Kidney (tissue), 13 donors: ENCODE measurements at regions not wholly inside any gene's neighbourhood (a gene's known extent, or its start where the extent isn't known, plus 50 kb on each side); places are given as distances from the start of the nearest gene placed in this dataset.
A peak's percentile ranks its signal among the peaks of the same experiment; 100 is the strongest.

Source experiments
- DNase-seq, 5 donors: peaks; one replicate each; pipeline ENCODE4 v3.0.0-alpha.2; 2013 to 2020
- FAIRE-seq: peaks from 2 replicates; lab custom pipeline; 2012; peaks lifted over from hg19 to GRCh38; lab: Jason Lieb, UNC
- H3K27ac ChIP-seq, 2 donors: one replicate each; pipeline ENCODE4 v1.7.0; 2013; ENCODE audit warnings: low read depth in 2 of 2, low read length in 2 of 2, inconsistent platforms in 1 of 2
- H3K27me3 ChIP-seq: one replicate; pipeline ENCODE4 v1.7.1; 2013; ENCODE audit warnings: low read length, inconsistent platforms; ENCODE audit not compliant: control insufficient read depth, insufficient read depth
- H3K36me3 ChIP-seq, 3 donors: one replicate each; pipeline versions ENCODE4 v1.7.0 to v1.7.1; 2013; ENCODE audit warnings: low read length in 3 of 3, control low read depth in 1 of 3, inconsistent platforms in 1 of 3; ENCODE audit not compliant: insufficient read depth in 3 of 3, control insufficient read depth in 2 of 3
- H3K4me1 ChIP-seq, 3 donors: one replicate each; pipeline versions ENCODE4 v1.7.0 to v1.7.1; 2013; ENCODE audit warnings: low read length in 3 of 3, inconsistent platforms in 1 of 3, low read depth in 1 of 3; ENCODE audit not compliant: control insufficient read depth in 2 of 3, insufficient read depth in 2 of 3
- H3K4me3 ChIP-seq, 3 donors: one replicate each; pipeline versions ENCODE4 v1.7.0 to v1.8.1; 2013; ENCODE audit warnings: low read length in 3 of 3, control low read depth in 1 of 3, inconsistent platforms in 1 of 3
- H3K9ac ChIP-seq, 3 donors: one replicate each; pipeline versions ENCODE4 v1.7.0 to v1.7.1; 2013; ENCODE audit warnings: low read length in 3 of 3, control low read depth in 1 of 3, inconsistent platforms in 1 of 3
- H3K9me3 ChIP-seq, 3 donors: one replicate each; pipeline versions ENCODE4 v1.7.0 to v1.7.1; 2013; ENCODE audit warnings: low read length in 3 of 3, control low read depth in 1 of 3, inconsistent platforms in 1 of 3; ENCODE audit not compliant: control insufficient read depth in 2 of 3, insufficient read depth in 1 of 3
- intact Hi-C: fragments of 100-400 bp; cut with DNase I; formaldehyde crosslinking; loops from one replicate; pipeline ENCODE4 v1.11.1; 2022
- TF ChIP-seq, protein P1 (sequence below): IDR thresholded peaks from 3 replicates; pipeline ENCODE4 v1.5.1; 2012; ENCODE audit warnings: mild to moderate bottlenecking, moderate library complexity, borderline replicate concordance; ENCODE audit not compliant: insufficient read depth; ENCODE audit errors: extremely low read depth
- donor health status: control.
- donor health status: control.
- donor health status: control.
- donor health status: control.
- donor health status: control.
- donor health status: DM: yes; HTN: yes; CAD: no.
- donor health status: Normal renal cell carcinoma (clear cell type).

DNA sequence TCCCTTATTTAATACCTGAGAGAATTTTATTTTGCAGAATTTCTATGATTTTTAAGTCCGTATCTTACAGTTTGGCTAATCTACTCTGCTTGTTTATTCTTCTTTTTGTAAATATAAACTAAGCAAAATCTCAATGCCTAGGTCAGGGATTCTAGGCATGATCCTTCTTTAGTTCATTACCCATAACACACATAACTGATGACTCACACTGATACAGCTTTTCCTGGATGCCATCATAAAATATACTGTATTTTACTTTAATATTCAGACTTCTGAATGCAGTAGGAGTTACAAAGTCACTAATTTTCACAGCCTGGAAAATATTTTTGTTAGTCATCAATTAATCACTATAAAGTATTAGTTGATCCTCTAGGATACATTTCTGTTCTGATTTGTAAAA, 898.2 kb upstream of the RAG2 start:
- DNase-seq: no peak
- Histone ChIP-seq H3K27me3 (no peaks in the 10 kb centered on the region), H3K27ac (no peak overlapping the region), H3K4me1 (no peaks in the 10 kb centered on the region), H3K9me3 (no peaks in the 10 kb centered on the region), H3K9ac (no peak overlapping the region), H3K36me3 (no peaks in the 10 kb centered on the region), H3K4me3 (no peak overlapping the region)
- intact Hi-C loops: no loop called here
- no peak for FAIRE-seq
- TF ChIP-seq, protein P1, sequence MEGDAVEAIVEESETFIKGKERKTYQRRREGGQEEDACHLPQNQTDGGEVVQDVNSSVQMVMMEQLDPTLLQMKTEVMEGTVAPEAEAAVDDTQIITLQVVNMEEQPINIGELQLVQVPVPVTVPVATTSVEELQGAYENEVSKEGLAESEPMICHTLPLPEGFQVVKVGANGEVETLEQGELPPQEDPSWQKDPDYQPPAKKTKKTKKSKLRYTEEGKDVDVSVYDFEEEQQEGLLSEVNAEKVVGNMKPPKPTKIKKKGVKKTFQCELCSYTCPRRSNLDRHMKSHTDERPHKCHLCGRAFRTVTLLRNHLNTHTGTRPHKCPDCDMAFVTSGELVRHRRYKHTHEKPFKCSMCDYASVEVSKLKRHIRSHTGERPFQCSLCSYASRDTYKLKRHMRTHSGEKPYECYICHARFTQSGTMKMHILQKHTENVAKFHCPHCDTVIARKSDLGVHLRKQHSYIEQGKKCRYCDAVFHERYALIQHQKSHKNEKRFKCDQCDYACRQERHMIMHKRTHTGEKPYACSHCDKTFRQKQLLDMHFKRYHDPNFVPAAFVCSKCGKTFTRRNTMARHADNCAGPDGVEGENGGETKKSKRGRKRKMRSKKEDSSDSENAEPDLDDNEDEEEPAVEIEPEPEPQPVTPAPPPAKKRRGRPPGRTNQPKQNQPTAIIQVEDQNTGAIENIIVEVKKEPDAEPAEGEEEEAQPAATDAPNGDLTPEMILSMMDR: no peak

DNA sequence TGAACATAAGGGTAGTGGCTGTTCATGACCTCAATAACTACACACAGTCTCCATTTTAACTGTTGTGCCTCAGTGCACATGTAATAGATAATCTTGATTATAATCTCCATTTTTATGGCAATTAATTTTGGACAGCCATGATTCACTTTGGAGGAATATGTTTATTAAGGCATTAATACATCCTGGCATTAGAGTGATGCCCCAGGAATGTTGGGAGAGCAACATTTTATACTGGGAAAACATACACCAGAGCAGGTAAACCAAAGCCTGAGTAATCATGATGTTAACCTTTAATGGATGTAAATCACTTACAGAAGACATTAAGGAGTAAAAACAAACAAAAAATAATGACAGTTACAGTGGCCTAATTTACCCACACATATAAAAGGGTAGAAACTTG, 886.3 kb upstream of the RAG2 start:
- Histone ChIP-seq H3K27ac (no peak overlapping the region), H3K9ac (no peak overlapping the region), H3K36me3 (no peaks in the 10 kb centered on the region), H3K9me3 (no peaks in the 10 kb centered on the region), H3K4me1 (no peaks in the 10 kb centered on the region), H3K27me3 (no peaks in the 10 kb centered on the region), H3K4me3 (no peak overlapping the region)
- TF ChIP-seq, protein P1: no peak
- intact Hi-C loops: no loop called here
- DNase-seq (no peak), FAIRE-seq (no peak)

DNA sequence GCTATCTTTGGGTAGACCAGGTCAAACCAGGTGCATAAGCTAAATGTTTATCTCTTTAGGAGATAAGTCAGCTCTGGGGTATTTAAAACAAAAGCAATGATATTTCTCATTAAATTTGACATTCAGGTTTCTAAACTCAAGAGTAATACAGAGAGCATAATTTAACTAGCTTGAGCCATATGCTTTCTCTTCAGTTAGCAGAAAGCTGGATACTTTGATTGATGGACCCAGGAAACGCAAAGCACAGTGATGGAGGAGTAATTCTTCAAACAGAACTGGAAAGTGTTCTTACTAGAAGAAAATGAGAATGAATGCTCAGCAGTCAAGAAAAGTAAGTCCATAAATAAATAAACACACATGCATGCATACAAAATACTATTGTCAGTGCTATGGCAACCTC, 885.7 kb upstream of the RAG2 start:
- no peaks in the 10 kb centered on the region for H3K4me1 ChIP-seq
- H3K9me3 ChIP-seq: no peaks in the 10 kb centered on the region
- no peaks in the 10 kb centered on the region for H3K27me3 ChIP-seq
- H3K27ac ChIP-seq: no peak overlapping the region
- H3K9ac ChIP-seq: no peak overlapping the region
- DNase-seq (peak in 1 of 5 donors; percentile 28), FAIRE-seq (no peak)
- H3K36me3 ChIP-seq: no peaks in the 10 kb centered on the region
- TF ChIP-seq, protein P1: no peak
- no peak overlapping the region for H3K4me3 ChIP-seq
- intact Hi-C loops: no loop called here

DNA sequence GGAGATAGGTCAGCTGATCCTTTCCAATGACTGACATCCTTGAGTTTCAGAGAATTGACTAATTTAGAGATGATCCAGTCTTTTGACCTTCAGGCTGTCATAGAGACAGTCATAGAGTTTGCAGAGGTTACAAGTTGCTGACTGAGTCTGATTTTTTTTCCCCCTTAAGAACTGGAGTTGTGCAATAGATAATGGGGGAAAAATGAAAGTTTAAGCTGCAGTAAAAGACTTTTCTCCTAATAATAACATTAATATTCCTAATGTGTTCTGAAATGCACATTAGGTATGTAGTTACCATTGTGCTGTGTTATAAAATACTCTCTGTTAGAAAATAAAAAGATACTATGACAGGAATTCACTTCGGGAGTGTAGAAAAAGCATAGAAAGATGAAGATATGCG, 876.9 kb upstream of the RAG2 start:
- no peak overlapping the region for H3K27ac ChIP-seq
- H3K4me1 ChIP-seq: no peaks in the 10 kb centered on the region
- TF ChIP-seq, protein P1: no peak
- H3K27me3 ChIP-seq: no peaks in the 10 kb centered on the region
- no peak overlapping the region for H3K9ac ChIP-seq
- FAIRE-seq (no peak), DNase-seq (no peak)
- H3K36me3 ChIP-seq: no peaks in the 10 kb centered on the region
- H3K4me3 ChIP-seq: no peak overlapping the region
- H3K9me3 ChIP-seq: no peaks in the 10 kb centered on the region
- intact Hi-C loops: no loop called here
